ENCODE measurements at regions not wholly inside any gene's neighbourhood (a gene's known extent, or its start where the extent isn't known, plus 50 kb on each side); places are given as distances from the start of the nearest gene placed in this dataset.

- DNase-seq: no peak
- Histone ChIP-seq H3K9me3 (peaks cover 0 to 6% (median 0%) of the 10 kb centered on the region in 8 donors), H3K27me3 (replicated peaks in 1 of 7) (peaks cover 0 to 7% (median 0%) of the 10 kb centered on the region in 7 donors), H3K27ac (no peak overlapping the region), H3K36me3 (no peaks in the 10 kb centered on the region), H3K4me1 (no peaks in the 10 kb centered on the region), H3K4me3 (no peak overlapping the region)
- TF ChIP-seq, protein P1, sequence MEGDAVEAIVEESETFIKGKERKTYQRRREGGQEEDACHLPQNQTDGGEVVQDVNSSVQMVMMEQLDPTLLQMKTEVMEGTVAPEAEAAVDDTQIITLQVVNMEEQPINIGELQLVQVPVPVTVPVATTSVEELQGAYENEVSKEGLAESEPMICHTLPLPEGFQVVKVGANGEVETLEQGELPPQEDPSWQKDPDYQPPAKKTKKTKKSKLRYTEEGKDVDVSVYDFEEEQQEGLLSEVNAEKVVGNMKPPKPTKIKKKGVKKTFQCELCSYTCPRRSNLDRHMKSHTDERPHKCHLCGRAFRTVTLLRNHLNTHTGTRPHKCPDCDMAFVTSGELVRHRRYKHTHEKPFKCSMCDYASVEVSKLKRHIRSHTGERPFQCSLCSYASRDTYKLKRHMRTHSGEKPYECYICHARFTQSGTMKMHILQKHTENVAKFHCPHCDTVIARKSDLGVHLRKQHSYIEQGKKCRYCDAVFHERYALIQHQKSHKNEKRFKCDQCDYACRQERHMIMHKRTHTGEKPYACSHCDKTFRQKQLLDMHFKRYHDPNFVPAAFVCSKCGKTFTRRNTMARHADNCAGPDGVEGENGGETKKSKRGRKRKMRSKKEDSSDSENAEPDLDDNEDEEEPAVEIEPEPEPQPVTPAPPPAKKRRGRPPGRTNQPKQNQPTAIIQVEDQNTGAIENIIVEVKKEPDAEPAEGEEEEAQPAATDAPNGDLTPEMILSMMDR (IDR thresholded peaks at IDR 0.05 in 8 of 11, conservative IDR thresholded peaks at IDR 0.05 in 3 of 11): no peak
- TF ChIP-seq POLR2A (IDR thresholded peaks at IDR 0.05) (no peak), POLR2AphosphoS5 (IDR thresholded peaks at IDR 0.05) (no peak)
- 94 to 99% (median 96%) methylated on average over 3 of the region's 3 CpGs for WGBS, 5 donors
- intact Hi-C loops (cut with DNase I; ENCODE audit: low total_unique reads): loop anchor here (10.0 kb wide), 1 partner anchor 56 kb away; no protein-coding TSS in a partner anchor
Measured at GRCh38 chr11:15668718-15669117, 554.0 kb downstream of the INSC start.

- no peak for DNase-seq
- peaks cover 0 to 6% (median 0%) of the 10 kb centered on the region in 8 donors for H3K9me3 ChIP-seq
- intact Hi-C loops (cut with DNase I; ENCODE audit: low total_unique reads): no loop called here
- H3K27ac ChIP-seq: no peak overlapping the region
- H3K36me3 ChIP-seq: no peaks in the 10 kb centered on the region
- WGBS, 5 donors: 58 to 70% (median 61%) methylated on average over 12 of the region's 12 CpGs
- no peak overlapping the region for H3K4me3 ChIP-seq
- peaks cover 0 to 7% (median 0%) of the 10 kb centered on the region in 7 donors for H3K27me3 ChIP-seq (replicated peaks in 1 of 7)
- no peaks in the 10 kb centered on the region for H3K4me1 ChIP-seq
- TF ChIP-seq, protein P1 (IDR thresholded peaks at IDR 0.05 in 8 of 11, conservative IDR thresholded peaks at IDR 0.05 in 3 of 11): no peak
- TF ChIP-seq POLR2A (IDR thresholded peaks at IDR 0.05) (no peak), POLR2AphosphoS5 (IDR thresholded peaks at IDR 0.05) (no peak)
Measured at GRCh38 chr11:15670520-15671070, 555.9 kb downstream of the INSC start.

DNA sequence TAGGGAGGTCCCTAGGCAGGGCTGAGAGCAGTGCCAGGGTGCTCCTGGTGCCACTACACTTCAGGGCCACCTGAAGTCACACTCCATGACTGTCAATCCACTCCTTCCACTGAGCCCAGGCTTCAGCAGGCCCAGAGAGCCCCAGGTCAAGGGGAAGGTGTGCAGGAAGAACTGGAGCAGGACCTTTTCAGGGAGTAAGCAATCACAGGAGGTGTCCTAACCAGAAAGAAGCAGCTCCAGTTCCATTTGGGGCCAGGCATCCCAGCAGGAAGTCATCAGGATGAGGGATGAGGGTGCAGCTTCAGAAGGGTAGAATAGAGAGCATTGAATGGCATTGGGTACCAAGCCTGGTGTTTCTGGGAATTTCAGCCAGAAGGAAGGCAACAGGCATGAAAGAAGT lies 556.5 kb downstream of the INSC start:
- Histone ChIP-seq H3K9me3 (peaks cover 0 to 8% (median 0%) of the 10 kb centered on the region in 8 donors), H3K27ac (no peak overlapping the region), H3K4me1 (no peaks in the 10 kb centered on the region), H3K27me3 (replicated peaks in 1 of 7) (peaks cover 0 to 7% (median 0%) of the 10 kb centered on the region in 7 donors), H3K36me3 (no peaks in the 10 kb centered on the region), H3K4me3 (no peak overlapping the region)
- intact Hi-C loops (cut with DNase I; ENCODE audit: low total_unique reads): no loop called here
- no peak for DNase-seq
- TF ChIP-seq POLR2AphosphoS5 (IDR thresholded peaks at IDR 0.05): no peak
- no peak for TF ChIP-seq POLR2A (IDR thresholded peaks at IDR 0.05)
- TF ChIP-seq, protein P1 (IDR thresholded peaks at IDR 0.05 in 8 of 11, conservative IDR thresholded peaks at IDR 0.05 in 3 of 11): no peak

DNA sequence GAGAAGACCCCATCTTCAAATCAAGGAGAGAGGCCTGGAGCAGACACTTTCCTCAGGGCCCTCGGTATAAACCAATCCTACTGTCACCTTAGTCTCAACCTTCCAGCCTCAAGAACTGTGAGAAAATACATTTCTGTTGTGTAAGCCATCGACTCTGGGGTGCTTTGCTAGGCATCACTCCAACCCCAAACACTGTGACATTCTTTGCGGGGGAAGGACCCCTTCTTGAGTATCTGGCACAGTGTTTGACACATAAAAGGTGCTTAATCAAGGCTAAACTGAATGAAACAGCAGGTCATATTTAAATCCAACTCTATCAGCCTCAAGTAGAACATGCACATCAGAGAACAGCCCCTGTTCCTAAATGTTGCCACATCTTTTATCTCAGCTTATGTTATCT lies 558.1 kb downstream of the INSC start:
- Histone ChIP-seq H3K36me3 (no peaks in the 10 kb centered on the region), H3K4me3 (no peak overlapping the region), H3K27ac (no peak overlapping the region), H3K4me1 (no peaks in the 10 kb centered on the region), H3K9me3 (peaks cover 0 to 19% (median 14%) of the 10 kb centered on the region in 8 donors), H3K27me3 (replicated peaks in 1 of 7) (peaks cover 0 to 7% (median 0%) of the 10 kb centered on the region in 7 donors)
- intact Hi-C loops (cut with DNase I; ENCODE audit: low total_unique reads): no loop called here
- TF ChIP-seq POLR2AphosphoS5 (IDR thresholded peaks at IDR 0.05): no peak
- TF ChIP-seq, protein P1 (IDR thresholded peaks at IDR 0.05 in 8 of 11, conservative IDR thresholded peaks at IDR 0.05 in 3 of 11): no peak
- WGBS, 5 donors: 61 to 86% (median 78%) methylated on average over 3 of the region's 3 CpGs
- no peak for DNase-seq
